DND-41 (cell line): ENCODE measurements at regions not wholly inside any gene's neighbourhood (a gene's known extent, or its start where the extent isn't known, plus 50 kb on each side); places are given as distances from the start of the nearest gene placed in this dataset.

Experiments
- CTCF ChIP-seq: IDR thresholded peaks from 2 replicates; pipeline ENCODE4 v1.5.1; 2012; ENCODE audit warnings: borderline replicate concordance, low read length, moderate library complexity, mild to moderate bottlenecking; ENCODE audit not compliant: poor library complexity, severe bottlenecking; ENCODE audit errors: extremely low read depth
- EZH2 ChIP-seq: IDR thresholded peaks from 3 replicates; pipeline ENCODE4 v1.6.1; 2012; ENCODE audit warnings: borderline replicate concordance, low read depth, mild to moderate bottlenecking, moderate library complexity, low read length, inconsistent platforms; ENCODE audit not compliant: severe bottlenecking

GRCh38 chr9:81394881-81395675 is 294.3 kb downstream of the TLE1 start:
- TF ChIP-seq CTCF (no peak), EZH2 (no peak)
